CD4-positive, alpha-beta T cell treated with Interleukin-4 for 4 hours (primary cell): ENCODE measurements at regions not wholly inside any gene's neighbourhood (a gene's known extent, or its start where the extent isn't known, plus 50 kb on each side); places are given as distances from the start of the nearest gene placed in this dataset.
"Not testable (repeated sequence)": the region's sequence is repeated elsewhere in the genome, so short reads cannot be mapped to it uniquely, and the experiment has no call there.

Source experiments
- DNase-seq: peaks from one replicate; pipeline ENCODE4 v3.0.0-alpha.2; 2020

DNA sequence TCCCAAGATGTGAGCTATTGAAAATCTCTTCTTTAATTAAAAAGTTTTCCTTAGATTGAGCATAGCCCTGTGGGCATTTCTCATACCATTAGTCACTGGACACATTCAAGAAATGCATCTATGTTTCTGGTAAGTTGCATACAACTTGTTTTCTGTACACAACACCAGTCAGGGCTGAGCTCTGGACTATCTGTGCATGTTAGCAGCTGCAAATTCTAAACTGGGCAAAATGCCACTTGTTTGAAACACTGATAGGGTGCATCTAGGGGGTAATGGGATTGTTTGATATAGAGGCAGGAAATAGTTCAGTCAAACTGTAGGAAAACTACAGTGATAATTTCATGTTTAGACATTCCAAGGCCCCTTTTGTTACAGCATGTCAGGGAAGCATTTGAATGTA is 145.6 kb upstream of the NPY start:
- DNase-seq, result no peak

GRCh38 chr7:24140001-24140400 is 144.0 kb upstream of the NPY start:
- DNase-seq, result no peak

DNA sequence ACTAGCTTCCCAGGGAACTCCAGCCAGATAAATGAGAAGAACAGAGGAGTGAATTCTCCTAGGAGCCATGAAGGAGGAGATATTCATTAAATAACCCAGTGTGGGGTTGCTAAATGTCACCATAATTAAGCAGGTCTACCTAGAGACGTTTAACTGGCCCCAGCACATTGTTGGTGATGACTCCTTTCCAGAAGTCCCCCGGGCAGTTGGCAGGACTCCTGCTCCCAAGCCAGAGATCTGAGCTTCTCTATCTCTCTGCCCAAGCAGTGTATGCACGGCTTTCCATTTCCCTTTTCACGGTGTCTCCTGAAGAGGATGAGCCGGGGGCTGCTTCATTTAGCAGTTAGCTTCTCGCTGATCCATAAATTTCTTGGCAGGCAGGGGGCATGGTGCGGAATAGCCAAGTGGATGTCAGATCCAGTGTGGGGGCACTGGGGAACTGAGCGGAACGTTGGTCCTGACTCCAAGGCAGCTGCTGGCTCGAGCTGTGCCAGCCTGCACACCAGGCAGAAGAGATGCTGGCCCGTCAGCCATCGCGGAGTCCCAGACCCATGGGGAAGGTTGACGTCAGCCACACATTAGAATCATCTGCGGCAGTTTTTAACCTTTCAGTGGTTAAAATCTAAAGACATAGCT is 142.0 kb upstream of the NPY start:
- DNase-seq, result no peak

DNA sequence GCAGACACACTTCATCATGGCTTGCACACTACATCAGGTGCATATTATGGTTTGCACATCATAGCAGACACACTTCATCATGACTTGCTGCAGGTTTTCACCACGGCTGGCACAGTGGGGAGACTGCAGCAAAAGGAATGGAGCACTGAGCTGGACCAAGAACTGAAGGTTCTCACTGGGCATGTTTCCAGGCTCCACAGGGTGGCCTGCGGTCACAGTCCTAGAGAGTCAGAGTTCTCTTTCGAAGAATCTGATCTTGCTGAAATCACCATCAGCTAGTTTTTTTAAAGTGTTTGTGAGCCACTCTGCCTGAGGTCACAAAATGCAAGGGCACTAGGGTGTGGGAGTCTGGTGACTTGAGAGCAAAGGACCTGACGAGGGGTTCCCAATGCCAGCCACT is 140.4 kb upstream of the NPY start:
- DNase-seq, result no peak

- DNase-seq, result no peak
These were observed 132.0 kb upstream of the NPY start for GRCh38 chr7:24151944-24152343.

DNA sequence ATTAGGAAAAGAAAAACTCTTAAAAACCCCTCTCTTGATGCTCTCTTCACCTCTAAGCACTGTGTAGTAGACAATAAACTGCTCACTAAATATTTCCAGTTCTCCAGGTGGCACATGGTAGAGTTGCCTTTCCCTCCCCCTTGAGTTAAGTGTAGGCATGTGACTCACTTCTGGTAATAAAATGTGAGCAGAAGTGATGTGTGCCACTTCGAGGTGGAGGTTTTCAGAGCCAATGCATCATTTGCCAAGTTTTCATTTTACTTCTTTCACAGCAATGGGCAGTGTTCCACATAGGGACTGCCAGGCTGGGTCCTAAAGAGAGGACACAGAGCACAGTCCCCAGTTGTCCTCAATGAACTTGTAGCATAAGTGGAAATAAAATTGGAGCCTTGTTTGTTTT is 131.6 kb upstream of the NPY start:
- no peak for DNase-seq

GRCh38 chr7:24152877-24153472 is 131.0 kb upstream of the NPY start:
- no peak for DNase-seq

DNA sequence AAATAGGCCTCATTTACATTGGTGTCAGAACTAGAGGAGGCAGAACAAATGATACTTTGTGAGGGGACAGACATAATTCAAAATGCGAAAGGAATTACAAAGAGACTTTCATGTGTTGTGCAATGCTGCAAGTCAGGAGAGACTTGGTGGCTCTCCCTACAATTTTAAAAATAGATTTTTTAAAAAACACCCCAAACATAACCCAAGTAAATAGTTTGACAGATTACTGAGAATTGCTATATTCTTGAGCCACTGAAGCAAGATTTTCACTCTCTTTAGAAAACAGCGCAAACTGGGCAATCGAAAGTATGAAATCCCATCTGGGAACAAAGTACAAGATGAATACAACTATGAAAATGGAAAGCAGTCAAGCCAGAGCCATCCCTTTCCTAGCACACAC is 126.3 kb upstream of the NPY start:
- no peak for DNase-seq

DNA sequence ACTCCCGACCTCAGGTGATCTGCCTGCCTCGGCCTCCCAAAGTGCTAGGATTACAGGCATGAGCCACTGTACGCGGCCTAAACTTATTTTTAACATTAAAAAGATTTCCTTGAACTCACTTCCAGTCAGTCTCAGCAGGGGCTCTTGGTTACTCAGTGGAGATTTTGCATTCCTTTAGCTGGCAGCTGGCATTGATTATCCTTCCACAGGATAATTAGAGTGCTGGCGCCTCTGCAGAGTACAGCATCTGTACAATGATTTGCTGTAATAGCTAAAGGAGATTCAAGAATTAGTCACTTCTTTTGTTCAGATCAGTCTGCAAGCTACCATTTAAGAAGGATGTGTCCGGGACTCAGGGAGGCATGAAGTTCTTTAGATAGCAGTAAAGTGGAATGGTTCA is 125.0 kb upstream of the NPY start:
- DNase-seq, result no peak

DNA sequence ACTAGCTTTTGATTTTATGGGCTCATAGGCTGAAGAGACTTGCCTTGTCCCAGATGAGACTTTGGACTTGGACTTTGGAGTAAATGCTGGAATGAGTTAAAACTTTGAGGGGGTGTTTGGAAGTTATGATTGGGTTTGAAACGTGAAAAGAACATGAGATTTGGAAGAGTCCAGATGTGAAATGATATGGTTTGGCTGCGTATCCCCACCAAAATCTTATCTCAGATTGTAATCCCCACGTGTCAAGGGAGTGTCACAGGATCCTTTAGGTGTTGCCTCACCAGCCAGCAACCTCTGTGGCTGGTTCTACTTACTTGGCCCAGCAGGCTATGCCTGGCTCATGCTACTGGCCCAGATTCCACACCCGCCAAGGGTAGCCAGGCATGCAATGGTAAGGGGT is 119.6 kb upstream of the NPY start:
- DNase-seq, result no peak

- DNase-seq, result no peak
These were observed 114.8 kb upstream of the NPY start for GRCh38 chr7:24169077-24169624.

DNA sequence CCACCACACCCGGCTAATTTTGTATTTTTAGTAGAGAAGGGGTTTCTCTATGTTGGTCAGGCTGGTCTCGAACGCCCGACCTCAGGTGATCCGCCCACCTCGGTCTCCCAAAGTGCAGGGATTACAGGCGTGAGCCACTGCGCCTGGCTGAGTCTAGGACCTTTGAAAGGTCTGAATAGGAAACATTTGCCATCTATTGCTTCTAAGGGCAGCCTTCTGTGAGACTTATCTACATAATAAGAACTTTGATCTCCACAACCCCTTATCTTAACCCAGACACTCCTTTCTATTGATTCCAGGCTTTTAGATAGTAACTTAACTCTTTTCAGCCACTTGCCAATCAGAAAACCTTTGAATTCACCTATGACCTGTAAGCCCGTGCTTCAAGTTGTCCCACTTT is 112.0 kb upstream of the NPY start:
- DNase-seq, result not testable (repeated sequence)

- DNase-seq, result no peak
These were observed 111.1 kb upstream of the NPY start for GRCh38 chr7:24172856-24173255.

GRCh38 chr7:24175603-24176002 is 108.4 kb upstream of the NPY start:
- no peak for DNase-seq

DNA sequence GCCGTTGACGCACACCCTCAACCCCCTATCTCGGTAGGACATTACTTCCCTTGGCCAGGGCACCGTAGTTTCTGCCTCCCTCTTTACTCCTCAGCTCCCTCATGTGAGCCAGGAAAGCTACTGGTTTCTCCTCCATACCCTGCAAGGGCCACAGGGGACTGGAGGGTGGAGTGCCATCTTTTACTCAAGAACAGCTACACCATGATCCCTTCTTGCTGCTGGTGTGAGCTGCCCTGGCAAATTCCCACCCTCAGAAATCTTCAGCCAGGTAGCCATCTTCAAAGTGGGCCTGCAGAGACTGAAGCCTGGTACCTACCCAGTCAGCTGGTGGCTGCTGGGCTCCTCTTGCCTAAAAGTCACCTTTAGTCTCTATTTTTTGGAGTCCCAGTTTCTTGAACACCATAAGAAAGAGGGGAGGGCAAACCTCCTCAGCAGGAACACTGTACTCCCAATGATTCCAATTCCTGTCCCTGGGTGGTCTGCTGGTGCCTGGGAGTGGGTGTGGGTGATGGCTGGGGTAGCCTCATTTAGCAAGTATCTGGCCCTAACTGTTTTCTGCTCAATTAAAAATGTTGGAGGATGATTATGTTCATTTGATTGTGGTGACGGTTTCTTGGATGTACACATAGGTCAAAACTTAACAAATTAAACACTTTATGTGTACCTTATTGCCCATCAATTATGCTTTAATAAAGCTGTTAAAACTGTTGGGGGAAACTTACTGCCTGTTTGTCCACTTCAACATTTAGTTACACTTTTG is 105.0 kb upstream of the NPY start:
- no peak for DNase-seq

- DNase-seq, result no peak
These were observed 92.6 kb upstream of the NPY start for GRCh38 chr7:24191362-24191761.

DNA sequence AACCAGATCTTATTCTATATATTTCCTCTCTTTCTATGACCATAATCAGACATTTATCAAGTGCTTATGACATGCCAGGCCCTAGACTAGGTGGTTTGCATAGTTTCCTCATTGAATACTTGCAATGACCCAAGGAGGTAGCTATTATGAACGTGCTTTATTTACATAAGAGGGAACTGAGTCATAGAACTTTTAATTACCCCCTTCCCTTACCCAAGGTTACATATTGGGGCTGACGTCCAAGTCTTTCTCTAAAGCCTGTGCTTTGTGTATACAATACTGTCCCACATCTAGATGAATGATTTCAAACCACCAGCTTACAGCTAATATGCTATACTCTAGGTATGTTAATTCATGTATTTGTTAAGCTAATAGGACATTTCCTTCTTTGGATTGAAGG is 91.9 kb upstream of the NPY start:
- no peak for DNase-seq

DNA sequence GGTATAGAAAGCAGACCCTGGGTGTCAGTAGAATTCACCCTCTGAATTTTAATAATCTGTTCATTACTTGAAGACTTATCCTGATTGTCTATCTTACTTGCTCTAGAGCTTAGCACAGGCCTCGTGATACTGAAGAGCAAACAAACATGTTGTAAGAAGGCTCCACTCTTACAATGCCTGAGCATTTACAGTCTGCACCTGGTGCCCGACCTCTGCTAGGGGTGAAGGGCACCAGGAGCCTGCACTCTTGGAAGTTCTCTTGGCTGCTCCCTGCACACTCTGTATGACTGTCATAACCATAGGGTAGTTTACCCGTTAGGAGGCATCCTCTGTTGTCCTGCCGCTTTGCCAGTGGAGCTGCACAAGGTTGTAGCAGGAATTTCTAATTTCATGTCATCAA is 91.3 kb upstream of the NPY start:
- DNase-seq, result no peak

- DNase-seq, result no peak
These were observed 86.1 kb upstream of the NPY start for GRCh38 chr7:24197852-24198251.

GRCh38 chr7:24199978-24200377 is 84.0 kb upstream of the NPY start:
- peak; percentile 45 for DNase-seq

DNA sequence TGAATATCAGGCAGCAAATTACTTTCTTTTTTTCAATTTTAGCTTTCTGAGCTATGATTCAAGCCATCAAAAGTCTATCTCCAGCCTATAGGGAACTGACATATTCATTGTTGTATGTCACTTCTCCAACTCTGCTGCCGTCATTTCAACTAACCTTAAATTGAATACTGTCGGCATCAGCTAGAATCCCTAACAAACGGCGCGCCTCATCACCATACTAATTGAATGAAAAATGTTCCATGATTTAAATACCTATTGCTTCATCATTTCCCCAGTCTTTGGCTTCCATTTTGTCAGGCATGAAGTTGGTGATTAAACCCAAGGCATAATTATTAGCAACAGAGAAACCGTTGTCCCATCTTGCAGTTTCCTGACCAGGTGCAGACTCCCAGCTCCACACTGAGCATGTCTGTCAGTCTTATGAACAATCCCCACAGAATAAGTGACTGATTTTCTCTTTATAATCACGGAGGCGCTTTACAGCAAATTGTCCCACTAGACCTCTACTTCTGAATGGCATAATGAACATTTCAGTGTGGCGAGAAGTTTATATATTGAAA is 83.5 kb upstream of the NPY start:
- DNase-seq, result no peak

GRCh38 chr7:24201226-24201625 is 82.8 kb upstream of the NPY start:
- no peak for DNase-seq

DNA sequence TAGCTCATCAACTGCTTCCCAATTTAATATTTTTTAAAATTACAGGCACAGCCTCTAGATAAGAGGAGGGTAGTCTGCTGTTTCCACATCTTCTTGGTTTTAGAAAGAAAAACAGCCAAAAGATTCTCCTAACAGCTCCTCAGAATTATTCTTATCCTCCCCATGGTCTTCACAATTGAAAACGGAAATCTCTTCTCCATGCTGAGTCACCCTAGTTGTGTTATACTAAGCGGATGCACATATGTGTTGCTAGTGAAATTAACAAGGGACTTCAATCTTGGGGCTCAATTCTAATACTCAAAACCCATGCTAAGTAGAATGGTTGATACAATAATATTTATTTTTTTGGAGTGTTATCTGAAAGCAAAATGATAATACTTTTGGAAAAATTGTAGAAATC is 71.9 kb upstream of the NPY start:
- DNase-seq, result no peak

- no peak for DNase-seq
These were observed 70.7 kb upstream of the NPY start for GRCh38 chr7:24213311-24213710.
